ENCODE measurements at regions not wholly inside any gene's neighbourhood (a gene's known extent, or its start where the extent isn't known, plus 50 kb on each side); places are given as distances from the start of the nearest gene placed in this dataset.

DNA sequence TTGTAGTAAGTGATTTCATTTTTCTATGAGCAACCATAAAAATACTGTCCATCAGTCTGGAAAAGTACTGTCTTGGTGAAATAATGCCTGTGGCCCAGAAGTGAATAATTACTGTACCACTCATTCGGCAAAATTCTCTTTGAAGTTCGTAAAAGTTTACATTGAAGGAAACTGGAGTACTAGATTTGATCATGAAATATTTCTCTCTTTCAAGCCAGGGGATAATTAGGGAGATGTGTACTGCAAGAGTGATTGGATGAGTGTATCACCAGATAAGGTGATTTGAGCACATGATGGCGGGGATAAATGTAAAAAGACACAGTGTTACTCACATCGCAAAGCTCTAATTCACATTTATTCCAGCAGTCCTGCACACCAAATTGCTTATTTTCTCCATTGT lies 883.2 kb upstream of the PIK3C3 start:
- Histone ChIP-seq H2AFZ (ENCODE audit: control insufficient read depth, low read depth, low read length) (no peak overlapping the region), H3K36me3 (ENCODE audit: control insufficient read depth in 2 of 2, insufficient read depth in 2 of 2, low read length in 1 of 2) (no peaks in the 10 kb centered on the region), H3K4me2 (ENCODE audit: control insufficient read depth, insufficient read depth) (no peak overlapping the region), H3K79me2 (ENCODE audit: control insufficient read depth, insufficient read depth, low read length) (no peaks in the 10 kb centered on the region), H3K9me3 (replicated peaks; ENCODE audit: control insufficient read depth, insufficient read depth, low read length) (no peaks in the 10 kb centered on the region), H3K27me3 (replicated peaks in 1 of 2; ENCODE audit: control insufficient read depth in 2 of 2, insufficient read depth in 2 of 2, low read length in 1 of 2) (no peaks in the 10 kb centered on the region), H3K4me3 (no peak overlapping the region), H3K9ac (ENCODE audit: control insufficient read depth, insufficient read depth, low read length) (no peak overlapping the region), H3K27ac (ENCODE audit: control insufficient read depth, insufficient read depth) (no peak overlapping the region), H4K20me1 (ENCODE audit: control insufficient read depth, insufficient read depth) (no peaks in the 10 kb centered on the region), H3K4me1 (ENCODE audit: control insufficient read depth, insufficient read depth, low read length) (no peaks in the 10 kb centered on the region)
- RAD21 ChIA-PET (ENCODE audit: unreplicated experiment), result no interaction called here
- in situ Hi-C loops (cut with MboI), result no loop called here
- DNase-seq (ENCODE audit: low read depth, low spot score), result no peak
- no peak for ATAC-seq
- intact Hi-C loops (cut with micrococcal nuclease; ENCODE audit: unreplicated experiment), result no loop called here
- POLR2A ChIA-PET, result no interaction called here
- no TSS peak for BruUV-seq (replicated peaks)
- SMC1A ChIA-PET (ENCODE audit: uncharacterized antibody, unreplicated experiment), result interaction anchor here (1.1 kb wide), 1 partner anchor 15 kb away, joined by 4 read pairs; no protein-coding TSS in a partner anchor
- TF ChIP-seq ZNF274 (IDR thresholded peaks at IDR 0.05; ENCODE audit: insufficient read depth, insufficient read length) (no peak), ZBTB40 (IDR thresholded peaks at IDR 0.05; ENCODE audit: borderline replicate concordance) (no peak), POLR2AphosphoS5 (IDR thresholded peaks at IDR 0.05; ENCODE audit: low read length) (no peak), NFIC (IDR thresholded peaks at IDR 0.05; ENCODE audit: low read depth, low read length) (no peak), NBN (IDR thresholded peaks at IDR 0.05) (no peak), ZBTB4 (CRISPR knock-in tag; IDR thresholded peaks at IDR 0.05) (no peak), HCFC1 (IDR thresholded peaks at IDR 0.05; ENCODE audit: low read length) (no peak)
- CTCF ChIA-PET, result interaction anchor here (0.5 kb wide), 1 partner anchor 337 kb away, joined by 3 read pairs; no protein-coding TSS in a partner anchor
- no peak for FAIRE-seq
- 52% methylated on average over 4 of the region's 4 CpGs for WGBS (ENCODE audit: insufficient coverage, insufficient replicate concordance, low lambda C conversion rate, missing lambda C conversion rate)

All from GM12878 (cell line).